ENCODE measurements at regions not wholly inside any gene's neighbourhood (a gene's known extent, or its start where the extent isn't known, plus 50 kb on each side); places are given as distances from the start of the nearest gene placed in this dataset.

DNA sequence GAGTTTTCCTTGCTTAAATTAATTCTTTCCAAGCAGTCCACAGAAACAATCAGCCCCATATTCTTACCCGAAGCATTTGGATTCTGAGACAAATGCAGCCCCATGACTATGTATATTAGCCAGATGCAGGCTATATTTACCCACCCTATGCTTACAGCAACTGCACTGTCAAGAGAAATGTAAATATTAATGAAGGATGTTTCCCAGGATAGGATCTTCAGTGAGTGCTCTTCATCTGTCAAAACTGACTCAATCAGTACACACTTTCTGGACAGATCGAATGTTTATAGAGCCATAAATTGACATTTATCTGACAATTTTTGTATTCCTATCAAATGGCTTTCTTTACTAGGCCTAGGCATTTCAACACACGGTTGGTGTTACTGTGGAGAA, 725.3 kb upstream of the SEMA6A start:
- DNase-seq (ENCODE audit: insufficient read length, low spot score), result no peak
- FAIRE-seq, result no peak

DNA sequence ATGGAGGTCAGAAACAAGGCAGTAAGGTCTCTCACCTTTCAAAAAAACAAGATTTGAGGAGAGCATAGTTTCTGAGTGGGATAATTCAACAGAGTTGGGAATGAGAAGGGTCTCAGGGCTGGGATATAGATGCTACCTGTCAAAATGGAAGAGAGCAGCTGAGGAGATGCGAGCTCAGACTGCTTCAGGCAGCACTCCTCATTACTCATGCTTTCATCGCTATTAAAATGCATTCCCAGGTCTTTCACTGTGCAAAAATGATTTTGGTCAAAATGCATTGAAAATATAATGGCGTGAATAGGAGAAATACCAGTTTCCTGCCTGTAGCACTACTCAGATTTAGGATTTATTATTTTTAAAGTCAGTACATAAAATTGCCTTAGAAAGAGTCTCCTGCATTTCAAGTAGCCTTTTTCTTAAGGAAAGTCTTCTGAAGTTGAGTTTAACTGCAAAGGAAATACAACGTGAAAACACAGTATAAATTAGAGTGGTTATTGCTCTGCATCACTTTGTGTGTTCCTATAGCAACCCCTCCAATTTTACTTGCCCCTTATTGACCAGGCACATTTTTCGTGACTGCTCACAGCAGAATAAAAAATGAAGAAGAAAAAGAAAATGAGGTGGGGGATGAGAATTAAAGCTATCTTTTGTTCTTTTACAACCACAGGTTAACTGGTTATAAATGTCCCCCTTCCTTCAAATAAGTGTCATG, 724.8 kb upstream of the SEMA6A start:
- no peak for DNase-seq (ENCODE audit: insufficient read length, low spot score)
- FAIRE-seq, result no peak

DNA sequence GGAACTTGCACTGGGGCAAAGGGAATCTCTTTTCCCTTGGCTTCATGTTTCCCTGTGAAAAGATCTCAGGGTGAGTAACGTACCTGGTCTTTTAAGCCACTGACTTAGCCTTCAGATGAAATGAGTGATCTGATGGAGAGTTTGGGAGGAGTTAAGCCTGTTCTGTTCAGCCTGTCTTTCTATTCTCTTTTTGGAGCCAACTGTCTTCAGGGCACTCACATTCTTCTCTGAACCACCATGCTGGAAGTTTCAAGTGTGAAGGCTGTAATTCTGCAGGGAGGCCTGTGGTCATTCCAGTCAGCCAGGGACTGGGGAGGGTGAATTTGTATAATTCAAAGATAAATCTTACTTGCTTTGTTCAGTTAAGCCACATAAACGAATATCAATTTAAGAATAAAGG, 722.2 kb upstream of the SEMA6A start:
- no peak for DNase-seq (ENCODE audit: insufficient read length, low spot score)
- FAIRE-seq, result no peak

DNA sequence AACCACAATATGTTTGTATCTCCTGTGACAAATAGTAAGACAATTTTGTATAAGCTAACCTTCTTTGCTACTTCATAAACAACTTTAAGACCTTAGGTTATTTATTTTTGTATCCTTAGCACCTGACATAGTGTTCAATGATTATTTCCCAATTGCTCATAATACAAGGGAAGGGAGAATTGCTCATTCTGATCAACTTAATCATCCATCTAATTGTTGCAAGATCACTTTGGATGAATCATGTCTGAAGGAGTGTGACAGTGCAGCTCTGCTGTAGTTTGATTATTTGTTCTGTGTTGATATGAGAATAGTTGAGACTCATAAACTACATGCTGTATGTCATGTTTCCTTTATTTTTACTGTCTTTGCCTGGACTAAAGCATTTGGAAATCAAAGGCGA, 721.3 kb upstream of the SEMA6A start:
- FAIRE-seq (no peak), DNase-seq (ENCODE audit: insufficient read length, low spot score) (no peak)

DNA sequence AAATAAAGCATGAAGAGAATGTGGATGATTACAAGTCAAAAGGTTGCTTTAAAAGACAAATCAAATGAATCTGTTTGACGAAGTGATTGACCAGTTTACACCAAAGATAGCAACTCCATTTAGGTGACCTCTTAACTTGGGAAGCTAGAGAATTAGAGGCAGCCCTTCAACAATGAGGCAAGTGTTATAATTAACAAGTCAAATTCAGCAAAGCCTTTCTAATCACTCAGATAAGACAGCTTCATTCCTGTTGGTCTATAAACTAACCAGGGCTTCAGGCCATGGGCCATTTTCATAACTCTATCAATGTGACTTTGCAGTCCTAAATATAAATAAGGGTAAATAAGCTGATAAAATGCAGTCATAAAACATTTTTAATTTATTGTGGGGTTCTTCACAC, 712.2 kb upstream of the SEMA6A start:
- FAIRE-seq (no peak), DNase-seq (ENCODE audit: insufficient read length, low spot score) (no peak)

DNA sequence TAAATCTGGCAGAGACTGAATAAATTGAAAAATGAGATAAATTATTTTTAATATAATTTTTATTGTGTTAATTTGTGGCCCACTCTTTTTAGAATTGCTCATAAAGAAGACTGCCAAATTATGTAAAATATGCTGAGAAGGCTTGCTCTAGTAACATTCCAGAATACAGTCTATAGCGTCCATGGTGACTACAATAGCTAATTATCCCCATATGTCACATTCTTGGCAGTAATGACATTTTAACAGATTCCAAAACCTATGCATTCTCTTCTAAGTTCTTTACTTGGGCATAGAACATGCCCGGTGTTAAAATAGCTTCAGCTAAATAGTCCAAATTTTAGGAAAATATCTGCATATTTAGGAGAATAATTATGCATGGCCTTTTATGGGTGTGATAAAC, 697.0 kb upstream of the SEMA6A start:
- no peak for FAIRE-seq
- no peak for DNase-seq (ENCODE audit: insufficient read length, low spot score)

DNA sequence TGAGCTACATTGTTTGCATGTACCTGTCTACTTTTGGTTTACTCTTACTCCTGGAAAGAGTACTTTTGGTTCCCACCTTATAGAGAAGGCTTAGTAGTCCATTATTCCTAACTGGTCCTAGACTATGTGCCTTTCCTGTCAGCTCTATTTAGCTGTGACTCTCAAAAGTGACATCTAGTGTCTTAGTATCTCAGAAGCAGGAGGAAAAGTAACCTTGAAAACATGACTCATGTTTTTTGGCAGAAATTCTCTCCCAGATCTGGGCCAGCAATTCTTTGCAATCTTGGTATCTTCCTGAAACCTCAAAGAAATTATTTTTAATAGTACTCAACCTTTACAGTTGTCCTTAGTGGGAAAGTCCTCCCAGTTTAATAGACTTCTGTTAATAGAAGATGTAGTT, 691.7 kb upstream of the SEMA6A start:
- FAIRE-seq (no peak), DNase-seq (ENCODE audit: insufficient read length, low spot score) (no peak)

DNA sequence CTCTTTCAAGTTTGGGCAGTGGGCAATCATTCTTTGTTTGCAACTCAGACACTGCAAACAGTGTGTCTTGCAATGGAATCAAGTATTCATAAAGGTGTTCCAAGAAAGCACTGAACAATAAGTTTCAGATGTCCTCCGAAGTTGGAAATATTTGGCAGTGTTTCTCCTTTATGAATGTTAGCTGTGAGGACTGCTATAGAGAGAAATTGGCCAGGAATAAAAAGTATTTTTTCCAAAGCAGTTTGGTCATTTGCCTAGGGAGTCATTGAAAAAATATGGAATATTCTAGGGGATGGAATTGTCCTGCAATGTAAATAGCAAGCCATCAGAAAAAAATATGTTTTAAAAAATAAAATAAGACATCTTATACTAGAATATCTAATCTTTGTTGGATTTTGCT, 688.6 kb upstream of the SEMA6A start:
- no peak for FAIRE-seq

DNA sequence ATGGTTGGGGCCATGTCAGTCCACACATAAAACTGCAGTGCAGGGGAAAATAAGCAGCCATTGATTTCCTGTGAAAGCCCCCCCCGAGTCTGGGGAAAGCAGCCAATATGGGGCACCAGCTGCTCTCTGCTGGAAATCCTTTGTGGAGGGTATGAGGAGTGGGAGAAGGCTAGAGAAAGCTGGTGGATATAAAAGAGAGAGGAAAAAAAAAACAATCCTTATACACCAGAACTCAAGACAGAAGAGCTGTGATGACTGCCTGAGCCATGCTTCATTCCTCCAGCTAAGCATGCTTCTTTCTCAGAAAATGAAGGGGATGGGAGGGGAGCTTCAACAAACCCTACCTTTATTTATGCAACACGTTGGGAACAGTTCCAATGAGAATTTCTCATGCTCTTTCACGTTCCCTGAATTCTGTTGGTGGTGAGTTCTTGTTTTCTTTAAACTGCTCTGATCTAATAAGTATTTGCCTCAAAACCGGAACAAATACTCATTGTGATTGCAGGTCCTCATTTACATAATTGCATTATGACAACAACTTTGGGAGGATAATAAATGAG, 688.0 kb upstream of the SEMA6A start:
- FAIRE-seq (no peak), DNase-seq (ENCODE audit: insufficient read length, low spot score) (no peak)

More for the DNA sequence above, 688.6 kb upstream of the SEMA6A start:
- DNase-seq (ENCODE audit: insufficient read length, low spot score), result no peak

DNA sequence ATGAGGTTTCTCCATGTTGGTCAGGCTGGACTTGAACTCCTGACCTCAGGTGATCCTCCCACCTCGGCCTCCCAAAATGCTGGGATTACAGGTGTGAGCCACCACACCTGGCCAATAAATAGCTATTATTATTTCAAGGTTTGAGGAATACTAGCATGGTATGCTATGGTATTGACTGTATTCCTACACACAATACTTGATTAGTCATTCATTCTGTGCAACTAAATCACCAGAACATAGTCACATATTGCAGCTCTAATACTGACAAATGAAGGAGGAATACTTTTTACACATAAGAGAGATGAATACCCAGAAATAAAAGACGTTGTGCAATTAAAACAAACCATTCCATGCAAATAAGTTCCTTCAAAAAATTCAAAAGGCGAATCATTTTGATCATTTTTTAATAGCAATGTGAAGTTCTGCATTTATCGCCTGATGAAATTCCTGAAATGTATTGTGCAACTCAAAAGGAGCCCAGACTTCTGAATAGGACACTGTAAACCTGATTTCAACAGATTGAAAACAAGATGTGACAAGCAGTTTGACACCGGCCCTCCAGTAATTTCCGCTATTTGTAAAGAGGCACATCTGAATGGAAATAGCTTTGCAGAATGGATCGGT, 687.4 kb upstream of the SEMA6A start:
- no peak for FAIRE-seq
- DNase-seq (ENCODE audit: insufficient read length, low spot score), result no peak

DNA sequence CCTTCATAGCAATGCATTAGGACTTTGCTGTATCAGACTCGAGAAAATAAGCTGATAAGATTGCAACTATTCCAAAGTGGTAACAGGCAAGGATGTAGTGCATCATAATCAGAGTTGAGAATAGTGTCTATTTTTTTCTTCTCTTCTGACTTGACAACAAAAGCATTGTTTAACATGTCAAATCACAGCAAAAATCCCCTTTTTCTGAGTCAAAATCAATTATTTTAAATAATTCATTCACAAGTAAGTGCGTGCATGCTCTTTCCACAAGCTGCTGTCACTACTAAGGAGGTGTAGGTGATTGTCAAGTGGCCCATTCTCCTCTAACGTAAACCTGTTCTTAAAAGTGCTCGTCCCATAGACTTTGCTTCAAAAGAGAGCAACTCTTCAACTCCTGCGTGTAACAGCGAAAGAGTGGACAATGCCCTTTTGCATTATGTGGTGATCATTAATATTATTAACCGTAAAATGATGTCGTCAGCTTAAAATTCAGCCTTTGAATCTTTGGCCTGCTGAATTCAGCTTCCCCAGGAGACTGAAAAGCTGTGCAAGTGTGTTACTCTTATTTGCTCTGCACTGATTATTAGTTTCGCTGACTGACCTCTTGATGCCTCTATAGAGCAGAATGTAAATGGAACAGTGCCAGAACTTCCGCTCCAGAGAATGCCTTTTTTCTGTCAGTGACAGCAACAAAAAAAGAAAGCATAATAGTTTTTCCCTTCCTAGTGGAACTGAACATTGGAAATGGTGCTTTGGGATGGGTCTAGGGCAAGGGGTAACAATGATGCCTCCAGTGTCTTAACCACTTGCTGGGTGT, 680.8 kb upstream of the SEMA6A start:
- FAIRE-seq (no peak), DNase-seq (ENCODE audit: insufficient read length, low spot score) (no peak)

DNA sequence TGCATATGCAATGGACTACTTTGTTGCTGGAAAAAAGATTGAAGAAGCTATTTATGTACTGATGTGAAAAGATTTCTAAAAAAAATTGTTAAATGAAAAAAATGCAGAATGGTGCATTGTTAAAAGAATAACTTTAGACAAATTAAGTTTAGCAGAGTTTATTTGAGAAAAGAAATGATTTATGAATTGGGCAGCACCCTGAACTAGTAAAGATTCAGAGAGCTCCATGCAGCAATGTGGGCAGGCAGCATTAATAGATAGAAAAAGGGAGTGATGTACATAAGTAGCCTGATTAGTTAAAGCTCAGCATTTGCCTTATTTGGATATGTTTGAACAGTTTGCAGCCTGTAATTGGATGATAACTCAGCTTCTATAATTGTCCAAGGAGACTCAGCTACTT, 677.9 kb upstream of the SEMA6A start:
- DNase-seq (ENCODE audit: insufficient read length, low spot score), result no peak
- no peak for FAIRE-seq

DNA sequence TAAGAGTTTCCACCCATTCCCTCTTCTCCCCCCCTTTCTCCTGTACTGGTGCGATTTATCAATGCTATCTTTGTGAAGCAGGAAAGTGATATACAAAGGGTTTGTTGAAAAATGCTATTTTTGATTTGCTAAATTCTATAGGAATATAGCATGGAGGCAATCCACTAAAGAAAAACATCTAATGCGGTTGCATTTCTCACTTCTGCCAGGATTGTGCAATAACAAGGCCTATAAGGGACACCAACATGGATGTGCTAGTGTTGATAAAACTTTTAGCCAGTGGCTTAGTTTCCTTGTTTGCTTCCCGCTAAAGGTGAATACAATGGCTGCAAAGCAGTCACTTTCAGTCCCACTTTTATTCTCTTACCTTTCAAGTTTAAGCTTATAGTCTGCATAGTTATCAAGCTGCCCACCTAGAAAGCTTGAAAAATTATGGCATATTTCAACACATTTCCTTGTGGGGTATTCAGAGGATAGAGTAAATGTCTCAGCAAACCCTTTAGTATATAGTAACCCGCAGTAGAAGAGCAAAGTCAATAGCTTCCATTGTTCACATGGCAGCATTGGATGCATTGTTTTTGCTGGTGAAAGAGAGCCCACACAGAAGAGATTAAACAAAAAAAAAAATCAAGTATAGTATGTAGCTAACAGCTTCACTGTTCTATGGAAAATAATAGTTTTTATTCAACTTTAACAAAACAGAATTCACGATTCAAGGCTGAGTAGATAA, 674.6 kb upstream of the SEMA6A start:
- DNase-seq (ENCODE audit: insufficient read length, low spot score) (no peak), FAIRE-seq (no peak)

DNA sequence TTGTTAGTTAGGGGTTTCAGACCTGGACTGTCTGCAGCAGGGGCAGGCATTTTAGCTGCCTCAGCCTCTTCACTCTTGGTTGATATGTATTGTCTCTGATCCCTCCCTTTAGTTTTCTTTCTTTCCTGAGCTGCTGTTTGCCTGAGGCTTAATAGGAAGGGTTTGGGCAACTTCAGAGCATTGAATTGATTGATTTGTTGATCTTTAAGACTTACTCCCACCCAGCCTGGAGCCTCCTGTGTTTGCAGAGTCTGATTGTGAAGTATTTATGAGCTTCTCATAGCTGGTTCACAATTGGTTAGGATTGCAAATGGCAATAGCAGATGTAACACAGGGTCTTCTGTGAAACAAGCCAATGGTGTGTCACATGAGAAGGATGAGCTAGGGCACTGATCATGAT, 671.8 kb upstream of the SEMA6A start:
- no peak for DNase-seq (ENCODE audit: insufficient read length, low spot score)
- no peak for FAIRE-seq

DNA sequence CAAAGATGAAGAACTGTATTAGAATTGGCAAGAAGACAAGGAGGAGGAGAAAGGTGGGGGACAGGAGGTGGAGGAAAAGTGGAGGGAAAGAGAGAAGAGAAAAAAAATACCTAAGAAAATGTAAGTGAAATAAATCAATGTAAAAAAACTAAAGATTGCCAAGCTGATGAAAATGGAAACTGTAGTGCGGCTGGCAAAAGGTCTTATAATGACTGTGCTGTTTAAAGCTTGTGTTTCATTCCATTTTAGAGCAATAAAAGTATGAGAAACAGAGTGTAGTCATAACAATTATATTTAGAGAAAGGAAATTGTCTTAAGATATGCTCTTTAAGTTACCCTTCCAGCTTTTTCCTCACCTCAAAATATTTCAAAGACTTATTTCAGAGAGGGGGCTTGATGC, 670.5 kb upstream of the SEMA6A start:
- no peak for FAIRE-seq
- no peak for DNase-seq (ENCODE audit: insufficient read length, low spot score)

DNA sequence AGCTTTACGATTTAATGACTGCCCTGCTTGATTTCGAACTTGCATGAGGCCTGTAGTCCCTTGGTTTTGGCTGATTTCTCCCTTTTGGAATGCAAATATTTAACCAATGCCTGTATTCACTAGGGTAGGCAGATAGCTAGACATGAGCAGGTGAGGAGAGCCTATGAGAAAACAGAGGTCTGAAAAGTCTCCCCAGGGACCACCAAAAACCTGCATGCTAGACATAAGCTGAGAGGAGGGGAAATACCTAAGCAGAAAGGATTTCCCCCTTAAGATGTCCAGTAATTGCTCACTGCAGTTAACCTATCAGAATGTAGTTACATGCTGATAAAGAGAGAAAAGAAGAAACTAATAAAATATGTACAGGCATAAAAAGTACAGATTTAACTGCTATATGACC, 667.4 kb upstream of the SEMA6A start:
- FAIRE-seq (no peak), DNase-seq (ENCODE audit: insufficient read length, low spot score) (no peak)

DNA sequence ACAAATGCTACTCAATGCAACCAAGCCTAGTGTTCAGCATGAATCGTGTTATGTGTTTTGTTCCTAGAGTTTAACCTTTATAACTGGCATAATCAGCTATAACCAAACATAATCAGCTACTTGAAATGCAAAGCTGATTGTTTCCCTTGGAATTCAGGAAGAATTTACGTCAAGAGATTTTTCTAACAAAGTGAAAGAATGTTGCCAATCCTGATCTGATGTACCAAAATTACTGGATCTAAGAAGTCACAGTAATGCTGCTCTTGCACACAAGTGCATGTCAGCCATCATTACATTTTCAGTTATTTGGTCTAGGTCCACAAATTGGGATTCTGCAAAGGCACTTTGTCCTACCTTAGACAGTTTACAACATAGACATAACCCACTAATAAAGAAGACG, 662.3 kb upstream of the SEMA6A start:
- DNase-seq (ENCODE audit: insufficient read length, low spot score) (no peak), FAIRE-seq (no peak)

DNA sequence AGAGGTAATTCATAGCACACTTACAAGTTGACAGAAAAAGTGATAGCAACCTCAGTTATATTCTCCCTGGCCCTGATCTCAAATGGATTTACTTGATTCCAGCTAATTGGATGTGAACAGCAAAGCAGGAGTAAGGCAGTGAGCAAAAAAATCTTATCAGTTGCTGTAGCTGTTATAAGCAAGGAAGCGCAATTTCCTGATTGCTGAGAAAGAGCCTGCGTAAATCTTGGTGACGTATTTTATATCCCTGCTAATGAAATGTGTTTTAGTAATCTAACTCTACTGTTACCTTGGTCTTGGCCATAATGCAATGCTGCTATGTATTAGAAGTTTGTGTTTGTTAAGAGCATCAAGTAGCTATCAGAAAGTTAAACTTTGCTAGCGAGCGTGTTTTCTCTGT, 661.2 kb upstream of the SEMA6A start:
- FAIRE-seq (no peak), DNase-seq (ENCODE audit: insufficient read length, low spot score) (no peak)

DNA sequence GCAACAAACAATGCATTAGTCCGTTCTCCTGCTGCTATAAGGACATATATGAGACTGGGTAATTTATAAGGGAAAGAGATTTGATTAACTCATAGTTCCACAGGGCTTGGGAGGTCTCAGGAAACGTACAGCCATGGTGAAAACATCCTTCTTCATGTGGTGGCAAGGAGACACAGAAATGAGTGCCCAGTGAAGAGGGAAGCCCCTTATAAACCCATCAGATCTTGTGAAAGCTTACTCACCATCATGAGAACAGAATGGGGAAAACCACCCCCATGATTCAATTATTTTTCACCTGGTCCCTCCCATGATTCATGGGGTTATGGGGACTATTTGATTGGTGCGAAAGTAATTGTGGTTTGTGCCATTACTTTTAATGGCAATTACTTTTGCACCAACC, 655.8 kb upstream of the SEMA6A start:
- FAIRE-seq (no peak), DNase-seq (ENCODE audit: insufficient read length, low spot score) (no peak)

DNA sequence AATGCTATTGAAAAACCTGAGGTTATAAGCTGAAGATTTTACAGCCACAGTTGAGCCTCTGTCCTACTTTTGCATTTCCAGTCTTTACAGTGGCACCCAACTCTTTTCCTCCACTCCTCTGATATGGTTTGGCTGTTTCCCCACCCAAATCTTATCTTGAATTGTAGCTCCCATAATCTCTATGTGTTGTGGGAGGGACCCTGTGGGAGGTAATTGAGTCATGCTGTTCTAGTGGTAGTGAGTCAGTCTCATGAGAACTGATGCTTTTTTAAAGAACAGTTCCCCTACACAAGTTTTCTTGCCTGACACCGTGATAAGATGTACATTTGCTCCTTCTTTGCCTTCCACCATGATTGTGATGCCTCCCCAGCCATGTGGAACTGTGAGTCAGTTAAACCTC, 646.1 kb upstream of the SEMA6A start:
- DNase-seq (ENCODE audit: insufficient read length, low spot score) (no peak), FAIRE-seq (no peak)

DNA sequence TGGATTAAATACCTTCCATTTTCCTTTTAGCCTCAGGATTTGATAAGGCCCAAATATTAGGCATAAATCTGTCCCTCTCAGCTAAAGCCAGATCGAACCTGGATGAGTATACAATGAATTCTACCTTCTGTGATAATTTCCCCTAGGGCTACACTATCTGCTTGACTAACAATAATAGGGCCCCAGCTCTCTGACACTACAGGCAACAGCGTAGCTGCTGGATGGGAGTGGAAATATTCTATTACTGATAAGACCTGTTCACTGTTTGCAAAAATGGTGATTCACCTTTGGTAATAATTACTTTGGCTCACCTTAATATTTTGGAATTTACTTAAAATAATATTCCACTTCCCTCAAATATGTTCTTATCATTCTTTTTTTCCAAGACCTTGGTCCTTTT, 644.2 kb upstream of the SEMA6A start:
- no peak for DNase-seq (ENCODE audit: insufficient read length, low spot score)

More for the DNA sequence above, 644.2 kb upstream of the SEMA6A start:
- FAIRE-seq, result no peak
